NCI-H2227 treated with DMSO at 0.1 percent for 48 hours (cell line): ENCODE measurements at regions not wholly inside any gene's neighbourhood (a gene's known extent, or its start where the extent isn't known, plus 50 kb on each side); places are given as distances from the start of the nearest gene placed in this dataset.

Experiments
- DNase-seq: peaks from one replicate; lab custom pipeline; 2025; lab: John Stamatoyannopoulos, UW

DNA sequence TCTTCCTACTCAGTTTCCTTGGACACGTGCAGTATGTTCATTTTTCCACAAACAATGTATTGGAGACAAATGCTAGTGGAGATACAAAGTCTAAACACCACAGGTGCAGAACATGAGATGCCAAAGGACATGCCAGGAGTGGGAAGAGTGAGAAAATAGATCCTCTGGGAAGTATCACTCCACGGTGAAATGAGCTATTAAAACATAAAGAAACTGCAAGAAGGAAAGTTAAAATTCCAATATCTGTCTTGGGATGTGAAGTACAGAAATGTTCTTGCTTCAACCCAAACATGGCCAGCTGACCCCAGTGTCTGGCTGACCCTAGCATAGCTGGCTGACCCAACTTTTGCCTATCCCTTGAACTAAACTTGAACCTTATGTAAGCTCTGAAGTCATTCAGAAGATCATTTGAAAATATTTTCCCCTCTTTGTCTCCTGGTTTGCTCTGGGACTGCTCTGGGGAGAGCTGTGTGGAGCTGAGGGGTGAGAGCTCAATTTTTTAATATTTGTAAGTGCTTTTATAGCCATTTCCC lies 59.5 kb downstream of the FZD1 start:
- DNase-seq: no peak

DNA sequence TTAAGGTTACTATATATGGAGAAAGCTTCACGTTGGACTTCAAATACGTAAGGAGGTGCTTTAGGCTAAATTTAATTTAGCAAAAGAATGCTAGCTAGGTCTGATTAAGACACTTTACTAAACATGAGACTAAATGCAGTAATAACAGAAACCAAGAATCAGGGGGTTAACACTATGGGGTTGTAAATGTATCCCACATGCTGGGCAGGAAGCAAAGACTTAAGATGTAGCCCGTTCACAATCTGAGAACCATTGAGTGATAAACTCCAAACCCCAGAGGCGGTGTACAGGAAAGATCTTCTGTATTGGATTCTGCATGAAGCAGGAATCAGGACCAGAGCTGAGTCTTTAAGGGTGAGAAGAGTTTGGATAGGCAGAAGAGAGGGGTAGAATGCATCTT lies 60.4 kb downstream of the FZD1 start:
- DNase-seq: no peak

DNA sequence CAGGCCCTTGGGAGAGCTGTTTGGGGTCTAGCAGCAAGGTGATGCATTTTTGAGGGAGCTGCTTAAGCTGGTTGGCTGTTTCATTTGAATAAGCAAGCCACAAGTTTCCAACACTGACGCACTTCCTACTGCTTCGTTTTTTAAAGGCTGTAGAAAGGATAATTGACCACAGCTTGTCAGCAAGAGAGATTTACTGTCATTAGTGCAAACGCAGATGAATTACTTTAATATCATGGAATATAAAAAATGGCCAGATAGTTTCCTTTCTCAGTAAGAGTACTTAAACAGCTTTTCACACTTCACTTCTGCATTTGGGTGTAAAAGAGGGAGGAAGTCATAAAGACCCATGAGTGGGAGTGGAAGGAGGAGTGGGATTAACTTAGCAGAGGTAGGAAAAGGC lies 61.5 kb downstream of the FZD1 start:
- DNase-seq: no peak

DNA sequence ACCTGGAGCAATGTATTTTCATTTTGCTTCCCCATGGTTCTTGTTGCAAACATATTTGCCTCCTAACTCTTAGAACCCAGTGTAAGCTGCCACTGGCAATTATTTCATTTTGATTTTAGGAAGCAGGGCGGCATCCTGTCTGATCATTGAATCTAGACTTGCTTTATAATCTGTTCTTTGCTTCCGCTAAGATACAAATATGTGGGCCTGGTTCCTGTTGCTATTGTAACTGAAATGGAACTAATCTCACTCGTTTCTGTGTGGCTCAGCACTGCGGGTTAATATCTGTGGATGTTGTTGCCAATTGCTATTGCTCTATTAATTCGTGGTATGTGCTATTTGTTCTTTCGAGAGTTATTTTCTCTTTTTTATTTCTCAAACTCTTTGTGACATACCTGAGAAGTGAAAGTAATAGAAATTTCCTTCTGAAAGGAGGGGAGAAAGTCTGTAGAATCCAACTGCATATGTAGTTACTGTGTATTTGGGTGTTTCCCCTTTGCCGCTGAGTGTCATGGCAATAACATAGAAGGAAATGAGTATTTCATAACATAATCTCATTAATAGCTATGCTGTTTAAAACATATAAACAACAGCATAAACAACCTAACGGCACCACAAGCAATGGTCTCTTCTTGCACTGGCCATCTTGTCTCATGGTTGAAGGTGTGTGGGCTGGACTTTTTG lies 62.4 kb downstream of the FZD1 start:
- DNase-seq: no peak

DNA sequence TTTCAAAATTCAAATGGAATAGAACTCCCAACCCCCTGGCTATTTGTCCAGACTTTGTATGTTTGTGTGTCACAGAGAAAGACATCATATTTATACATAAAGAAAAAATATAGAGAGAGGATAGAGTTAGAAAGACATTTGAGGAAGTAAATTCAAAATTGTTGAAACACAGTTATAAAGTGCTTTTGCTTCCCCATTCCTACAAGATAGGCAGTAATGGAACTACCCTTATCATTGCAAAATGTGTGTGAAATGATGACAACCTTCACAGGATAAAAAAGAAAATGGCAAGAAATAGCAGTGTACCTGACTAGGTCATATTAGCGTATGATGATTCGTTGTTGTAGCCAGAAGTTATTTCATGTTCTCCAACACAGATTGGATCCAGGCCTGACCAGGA lies 63.1 kb downstream of the FZD1 start:
- no peak for DNase-seq

DNA sequence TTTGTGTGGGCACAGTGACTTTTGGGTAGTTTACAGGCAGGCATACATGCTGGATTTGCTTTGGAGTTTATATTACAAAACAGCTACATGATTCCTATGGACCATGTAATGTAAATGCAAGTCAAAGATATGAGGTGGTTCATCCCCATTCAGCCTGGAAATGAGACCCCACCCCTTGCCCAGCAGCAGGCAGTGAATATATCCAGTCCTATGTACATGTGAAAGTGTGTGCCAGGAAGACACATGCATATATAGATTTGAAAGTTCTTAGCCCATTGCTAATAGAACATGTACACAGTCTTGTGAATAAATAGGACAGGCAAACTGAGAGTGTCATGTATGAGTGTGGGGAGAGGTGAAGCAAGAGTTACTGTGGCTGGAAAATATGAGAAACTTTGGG lies 65.3 kb downstream of the FZD1 start:
- no peak for DNase-seq

DNA sequence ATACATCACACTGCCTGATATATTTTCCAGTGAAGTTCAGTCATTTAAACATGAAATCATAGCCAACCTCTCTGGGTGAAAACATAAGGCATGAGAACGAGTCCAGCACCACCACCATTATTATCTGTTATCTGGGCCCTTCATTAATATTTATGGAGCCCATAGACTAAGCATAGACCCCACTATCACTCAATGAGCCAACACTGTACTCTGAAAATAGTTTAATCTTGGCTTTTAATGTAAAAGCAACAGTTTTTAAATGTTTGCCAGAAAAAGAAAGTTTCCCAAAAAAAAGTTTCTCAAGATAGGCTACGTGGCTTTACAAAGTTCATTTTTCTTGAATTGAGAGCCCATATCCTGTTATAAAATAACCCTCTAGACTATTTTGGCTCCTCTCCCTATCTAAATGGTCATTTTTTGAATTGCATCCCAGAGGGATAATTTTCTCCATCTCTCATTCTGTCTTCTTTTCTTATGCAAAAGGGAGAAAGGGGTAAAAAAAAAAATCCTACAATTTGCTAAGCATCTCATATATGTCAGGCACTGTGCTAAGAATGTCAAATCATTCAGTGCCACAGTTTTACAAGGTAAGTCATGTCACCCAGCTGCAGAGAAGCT lies 66.1 kb downstream of the FZD1 start:
- no peak for DNase-seq

DNA sequence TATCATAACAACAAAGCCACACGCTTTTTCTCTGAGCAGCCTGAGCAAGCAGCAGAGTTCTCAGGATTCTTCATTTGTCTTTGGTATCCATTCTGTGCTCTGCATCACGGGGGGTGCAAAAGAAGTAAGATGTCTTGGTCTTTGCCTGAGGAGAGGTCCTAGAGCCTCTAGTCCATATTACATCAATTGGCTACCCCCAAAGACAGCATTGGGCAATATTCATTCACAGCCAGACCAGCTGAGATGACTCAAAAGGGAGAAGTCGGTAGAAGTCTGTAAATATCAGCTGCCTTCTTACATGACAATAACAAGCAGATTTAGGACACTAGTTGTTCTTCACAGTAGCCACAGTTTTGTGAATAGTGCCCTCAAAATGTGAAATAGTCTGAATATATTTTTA lies 66.6 kb downstream of the FZD1 start:
- DNase-seq: no peak

DNA sequence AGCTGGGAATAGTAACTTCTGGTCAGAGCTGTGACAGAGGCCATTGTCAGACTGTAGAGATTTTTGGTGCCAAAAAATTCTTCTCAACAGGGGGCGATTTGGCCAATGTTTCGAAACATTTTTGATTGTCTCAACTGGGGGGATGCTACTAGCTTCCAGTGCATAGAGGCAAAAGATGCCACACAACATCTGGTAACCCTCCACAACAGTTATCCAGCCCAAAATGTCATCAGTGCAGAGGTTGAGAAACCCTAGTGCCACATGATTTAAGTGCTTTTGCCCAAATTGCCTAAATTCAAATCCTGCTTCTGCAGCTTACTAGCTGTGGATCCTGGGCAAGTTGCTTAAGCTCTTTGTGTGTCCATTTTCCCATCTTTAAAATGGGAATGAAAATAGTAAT lies 71.9 kb downstream of the FZD1 start:
- no peak for DNase-seq

DNA sequence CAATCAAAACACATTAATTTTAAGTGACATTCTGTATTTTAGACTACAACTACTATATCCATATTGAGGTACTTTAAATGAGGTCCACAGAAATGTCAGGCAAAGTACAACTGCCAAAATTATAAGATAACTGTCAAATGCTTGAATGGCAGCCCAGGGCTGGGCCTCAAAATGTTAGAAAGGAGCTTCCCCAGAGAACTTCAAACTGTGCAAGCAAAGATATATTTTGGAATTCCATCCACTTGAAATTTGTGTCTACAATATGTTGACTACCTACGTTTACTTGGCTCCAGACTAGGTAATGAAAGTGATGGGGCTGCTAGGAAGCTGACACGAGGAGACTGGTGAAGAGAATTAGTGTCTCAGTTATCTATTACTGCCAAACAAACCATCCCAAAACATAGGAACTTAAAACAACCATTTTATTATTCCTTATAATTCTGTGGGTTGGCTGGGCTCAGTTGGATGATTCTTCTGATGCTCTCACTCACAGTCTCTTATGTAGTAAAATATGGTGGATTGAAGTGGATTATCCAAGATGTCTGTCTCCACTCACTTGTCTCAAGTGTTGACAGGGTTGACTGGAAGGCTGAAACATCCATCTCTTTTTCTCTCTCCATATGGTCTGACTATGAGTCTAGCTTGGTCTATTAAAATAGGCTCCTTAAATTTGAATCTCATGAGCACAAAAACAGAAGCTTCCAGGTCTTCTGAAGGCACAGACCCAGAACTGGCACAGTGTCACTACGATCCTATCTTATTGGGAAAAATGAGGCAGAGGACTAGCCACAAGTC lies 74.2 kb downstream of the FZD1 start:
- DNase-seq: no peak

DNA sequence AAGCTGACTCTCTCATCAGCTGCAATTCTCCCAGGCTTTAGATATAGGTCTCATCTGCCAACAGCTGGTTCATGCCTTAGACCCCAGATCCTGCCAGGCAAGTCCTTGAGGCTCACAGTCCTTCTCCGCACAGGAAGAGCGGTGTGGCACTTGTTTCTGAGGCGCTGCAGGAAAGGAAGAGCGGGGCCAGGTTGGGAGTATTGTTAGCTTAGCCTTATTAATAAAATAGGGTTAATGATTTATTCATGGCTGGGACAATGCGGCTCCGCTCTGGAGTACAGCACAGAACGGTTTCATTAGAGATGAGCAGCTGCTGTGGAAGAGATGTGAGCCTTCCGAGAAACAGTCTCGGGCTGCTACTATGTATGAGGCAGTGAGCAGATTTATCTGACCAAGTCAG lies 78.1 kb downstream of the FZD1 start:
- no peak for DNase-seq

DNA sequence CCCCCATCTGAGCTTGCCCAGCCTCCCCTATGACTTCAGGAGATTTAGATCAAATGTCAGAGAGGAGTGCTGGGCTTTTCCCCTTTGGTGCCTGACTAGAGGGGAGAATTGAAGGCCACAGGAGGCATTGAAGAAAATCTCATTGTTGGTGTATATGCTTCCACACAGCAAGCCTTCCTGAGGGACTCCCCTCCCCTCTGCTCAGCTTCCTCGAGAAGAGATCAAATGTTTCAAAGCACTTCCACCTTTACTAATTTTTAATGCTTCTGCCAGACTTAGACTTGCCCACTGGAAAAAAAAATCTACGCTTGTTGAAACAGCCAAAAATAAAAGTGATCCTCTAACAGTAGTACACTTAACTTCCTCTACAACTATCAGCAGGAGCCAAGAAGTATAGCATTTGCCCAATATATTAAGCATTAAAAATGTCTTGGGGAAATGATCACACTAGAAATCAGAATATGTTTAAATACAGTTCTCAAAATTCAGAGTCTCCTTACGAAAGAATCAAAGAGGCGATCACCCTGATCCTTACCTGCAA lies 79.3 kb downstream of the FZD1 start:
- no peak for DNase-seq

DNA sequence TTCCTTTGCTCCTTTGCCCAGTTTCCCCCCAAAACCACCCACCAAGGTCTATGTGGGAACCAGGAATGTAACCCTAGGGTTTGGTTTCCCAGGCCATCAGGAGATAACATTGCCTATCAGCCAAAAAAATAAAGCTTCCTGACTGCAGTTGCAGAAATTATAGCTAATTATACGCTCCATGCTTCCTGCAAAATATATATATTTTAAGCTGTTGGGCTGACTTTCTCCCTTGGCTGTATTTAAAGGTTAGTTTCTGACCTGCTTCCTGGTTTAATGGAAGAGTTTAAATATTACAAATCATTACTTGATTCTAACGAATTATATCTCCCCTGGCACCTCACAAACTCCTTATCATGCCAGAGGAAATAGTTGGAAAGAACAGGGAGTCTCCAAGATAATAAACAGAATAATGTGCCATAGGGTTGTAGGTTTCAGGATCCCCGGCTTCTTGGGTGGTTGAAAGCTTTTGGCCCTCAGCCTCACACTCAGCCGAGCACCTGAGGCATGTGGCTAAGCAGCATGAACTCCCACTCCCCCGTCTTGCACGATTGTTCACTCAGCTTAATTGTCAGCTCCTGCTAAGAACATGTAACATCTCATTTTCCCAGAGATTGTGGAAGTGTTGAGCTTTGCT lies 79.9 kb downstream of the FZD1 start:
- peak; percentile 2 for DNase-seq

DNA sequence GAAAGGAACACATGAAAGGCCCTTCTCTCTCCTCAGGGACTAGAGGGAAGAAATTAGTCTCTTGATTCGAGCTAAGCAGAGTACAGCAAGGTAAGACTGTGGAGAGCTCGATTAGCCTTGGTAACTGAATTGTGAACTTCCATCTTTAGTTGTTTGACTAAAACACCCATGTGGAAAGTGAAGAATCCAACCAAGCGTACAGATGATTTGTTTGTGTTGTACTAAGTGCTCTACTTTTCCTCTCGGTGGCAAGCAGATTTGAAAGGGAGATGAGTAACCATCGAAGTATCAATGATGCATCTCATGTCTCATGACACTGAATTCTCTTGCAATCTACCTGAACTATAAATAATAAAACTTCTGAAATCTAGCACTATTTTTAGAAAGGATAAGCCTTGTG lies 80.7 kb downstream of the FZD1 start:
- no peak for DNase-seq

DNA sequence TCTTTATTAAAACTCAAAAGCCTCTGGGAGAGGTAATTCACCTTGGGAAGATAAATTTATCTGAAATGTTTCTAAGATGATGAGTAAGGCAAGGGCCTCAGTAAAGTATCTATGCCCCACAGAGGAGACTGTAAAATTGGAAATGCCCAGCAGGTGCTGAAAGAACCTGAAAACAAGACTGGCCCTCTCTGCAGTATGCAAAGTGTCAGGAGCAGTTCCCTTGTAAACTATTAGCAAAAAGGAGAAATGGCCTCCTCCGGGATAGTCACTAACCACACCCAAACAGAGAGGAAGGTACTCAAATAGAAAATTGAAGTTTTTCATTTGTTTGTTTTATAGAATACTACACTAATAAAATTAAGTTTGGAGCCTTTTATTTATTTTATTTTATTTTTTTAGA lies 81.2 kb downstream of the FZD1 start:
- DNase-seq: no peak

DNA sequence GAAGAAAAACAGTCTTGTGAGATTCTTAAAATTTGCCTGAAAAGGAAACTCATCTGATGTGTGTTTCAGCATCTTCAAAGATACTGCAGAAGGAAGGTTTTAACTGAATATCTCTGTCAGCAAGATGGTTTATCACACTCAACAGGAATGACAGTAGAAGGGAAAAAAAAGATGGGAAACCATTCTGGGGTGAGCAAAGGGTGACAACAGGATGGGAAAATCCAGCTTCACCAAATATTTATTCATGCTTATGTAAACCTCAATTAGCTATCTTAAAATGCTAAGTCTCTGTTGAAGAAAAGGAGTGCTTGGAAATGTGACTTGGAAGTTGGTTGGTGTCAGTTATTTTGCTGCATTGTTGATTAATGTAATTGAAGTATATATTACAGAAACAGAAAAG lies 82.2 kb downstream of the FZD1 start:
- DNase-seq: no peak

DNA sequence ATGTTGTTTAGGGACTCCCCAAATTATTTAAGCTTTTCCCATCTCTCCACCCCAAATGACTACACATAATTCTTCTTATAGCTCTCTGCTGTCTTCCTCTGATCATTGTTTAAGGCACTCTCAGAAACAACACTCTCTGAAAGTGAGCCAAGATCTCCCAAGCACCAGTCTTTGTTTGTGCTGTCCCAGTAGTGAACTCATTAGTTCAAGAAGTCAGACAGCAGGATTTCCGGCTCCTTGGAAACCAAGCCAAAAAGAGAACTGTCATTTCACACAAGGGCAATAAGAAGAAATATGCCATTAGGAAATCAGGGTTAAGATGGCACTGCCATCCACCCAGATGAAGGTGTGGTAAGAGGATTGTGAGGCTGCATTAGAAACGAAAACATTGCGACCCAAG lies 83.1 kb downstream of the FZD1 start:
- DNase-seq: no peak

DNA sequence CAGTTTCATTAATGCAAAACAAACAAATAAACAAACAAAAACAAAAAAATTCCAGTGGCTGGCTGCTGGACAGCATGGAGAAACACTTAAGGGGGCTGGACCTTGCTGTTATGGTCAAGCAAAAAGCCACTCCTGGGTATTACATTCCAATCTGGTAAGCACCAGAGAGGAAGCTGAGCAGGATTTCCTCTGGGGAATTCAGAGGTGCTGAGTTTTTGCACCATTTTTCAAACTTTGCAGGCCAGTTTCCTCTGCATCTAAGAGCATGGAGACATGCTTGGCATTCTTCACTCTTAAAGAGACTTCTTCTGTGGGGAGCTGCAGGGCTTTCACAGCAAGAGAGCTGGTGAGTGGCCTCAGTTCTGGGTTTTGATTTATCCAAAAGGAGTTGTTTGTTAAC lies 84.5 kb downstream of the FZD1 start:
- no peak for DNase-seq

DNA sequence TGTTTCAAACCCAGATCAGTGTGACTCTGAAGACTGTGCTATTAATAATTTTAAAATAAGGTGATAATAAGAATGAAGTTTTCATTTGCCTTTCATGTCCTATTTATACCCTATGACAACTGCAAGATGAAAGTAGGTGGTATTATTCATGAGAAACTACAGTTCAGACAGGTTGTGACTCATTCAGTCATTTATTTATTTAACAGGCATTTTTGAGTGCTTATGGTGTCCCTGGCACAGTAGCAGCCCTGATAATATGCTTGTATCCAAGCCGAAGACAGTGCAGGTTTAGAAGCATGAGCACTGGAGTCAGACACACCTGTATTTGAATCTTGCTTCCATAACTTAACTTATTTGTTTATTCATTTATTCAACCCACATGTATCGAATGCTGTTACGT lies 87.1 kb downstream of the FZD1 start:
- no peak for DNase-seq

DNA sequence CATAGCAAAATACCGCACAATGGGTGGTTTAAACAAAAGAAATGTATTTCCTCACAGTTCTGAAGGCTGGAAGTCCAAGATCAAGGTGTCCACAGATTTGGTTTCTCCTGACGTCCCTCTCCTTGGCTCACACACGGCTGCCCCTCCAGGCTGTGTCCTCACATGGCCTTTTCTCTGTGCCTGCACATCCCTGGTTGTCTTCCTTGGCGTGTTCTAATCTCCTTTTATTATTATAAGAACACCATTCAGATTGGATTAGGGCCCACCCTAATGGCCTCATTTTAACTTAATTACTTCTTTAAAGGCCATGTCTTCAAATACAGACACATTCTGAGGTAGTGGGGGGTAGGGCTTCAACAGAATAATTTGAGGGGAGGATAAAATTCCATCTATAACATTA lies 87.9 kb downstream of the FZD1 start:
- no peak for DNase-seq

DNA sequence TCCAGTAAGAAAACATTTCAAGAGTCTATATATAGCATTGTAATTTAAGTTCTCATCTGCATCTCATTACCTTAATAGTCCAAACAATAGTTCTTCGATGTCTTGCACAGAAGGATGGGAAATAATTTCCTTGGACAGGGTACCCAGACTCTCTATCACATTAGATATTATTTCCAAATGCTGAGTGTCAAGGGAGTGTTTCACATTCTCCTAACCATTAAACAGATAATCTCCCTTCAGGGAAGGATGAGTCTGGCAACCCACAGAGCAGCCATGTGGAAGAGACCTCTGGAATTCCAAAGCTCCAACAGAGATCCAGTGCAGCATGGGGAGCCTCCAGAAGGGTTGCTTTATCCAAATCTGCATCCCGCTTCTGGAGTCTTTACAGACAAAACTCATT lies 89.6 kb downstream of the FZD1 start:
- no peak for DNase-seq

DNA sequence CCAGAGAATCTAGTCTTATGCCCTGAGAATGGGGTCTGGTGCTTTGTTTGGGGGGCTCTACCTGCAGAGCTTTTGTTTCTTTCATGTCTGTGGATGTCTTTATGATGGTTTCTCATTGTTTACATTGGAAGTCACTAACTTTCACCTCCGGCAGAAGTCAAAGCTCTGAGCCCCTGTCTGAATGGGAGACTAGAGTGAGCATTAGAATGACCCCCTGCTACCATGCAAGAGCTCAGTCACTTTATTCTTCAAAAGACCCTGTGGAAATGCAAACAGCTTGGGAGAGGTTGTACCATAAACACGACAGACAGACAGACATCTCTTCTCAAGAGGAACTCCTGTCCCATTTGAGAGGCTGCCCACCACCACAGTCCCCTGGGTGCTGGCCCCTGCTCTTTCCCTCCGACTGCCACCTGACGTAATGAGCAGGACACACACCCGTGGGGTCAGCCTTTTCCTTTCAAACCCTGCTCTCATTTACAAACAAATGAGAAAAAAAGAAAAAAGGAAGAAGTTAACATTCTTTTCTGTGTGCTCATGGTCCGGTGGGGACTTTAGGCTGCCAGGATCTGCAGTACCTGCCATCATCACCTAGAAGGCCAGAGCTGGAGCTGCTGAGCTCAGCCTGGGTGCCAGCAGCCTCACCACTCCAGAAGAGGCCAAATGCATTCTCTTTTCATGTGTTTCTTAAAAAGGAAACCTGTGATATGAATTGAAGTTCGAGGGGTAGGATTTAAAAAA lies 91.6 kb downstream of the FZD1 start:
- DNase-seq: no peak
